G401.6 (cell line): ENCODE measurements at regions not wholly inside any gene's neighbourhood (a gene's known extent, or its start where the extent isn't known, plus 50 kb on each side); places are given as distances from the start of the nearest gene placed in this dataset.
"Not testable (repeated sequence)": the region's sequence is repeated elsewhere in the genome, so short reads cannot be mapped to it uniquely, and the experiment has no call there.

ENCODE experiments used
- FAIRE-seq: peaks from 2 replicates; lab custom pipeline; 2012; peaks lifted over from hg19 to GRCh38; lab: Jason Lieb, UNC

DNA sequence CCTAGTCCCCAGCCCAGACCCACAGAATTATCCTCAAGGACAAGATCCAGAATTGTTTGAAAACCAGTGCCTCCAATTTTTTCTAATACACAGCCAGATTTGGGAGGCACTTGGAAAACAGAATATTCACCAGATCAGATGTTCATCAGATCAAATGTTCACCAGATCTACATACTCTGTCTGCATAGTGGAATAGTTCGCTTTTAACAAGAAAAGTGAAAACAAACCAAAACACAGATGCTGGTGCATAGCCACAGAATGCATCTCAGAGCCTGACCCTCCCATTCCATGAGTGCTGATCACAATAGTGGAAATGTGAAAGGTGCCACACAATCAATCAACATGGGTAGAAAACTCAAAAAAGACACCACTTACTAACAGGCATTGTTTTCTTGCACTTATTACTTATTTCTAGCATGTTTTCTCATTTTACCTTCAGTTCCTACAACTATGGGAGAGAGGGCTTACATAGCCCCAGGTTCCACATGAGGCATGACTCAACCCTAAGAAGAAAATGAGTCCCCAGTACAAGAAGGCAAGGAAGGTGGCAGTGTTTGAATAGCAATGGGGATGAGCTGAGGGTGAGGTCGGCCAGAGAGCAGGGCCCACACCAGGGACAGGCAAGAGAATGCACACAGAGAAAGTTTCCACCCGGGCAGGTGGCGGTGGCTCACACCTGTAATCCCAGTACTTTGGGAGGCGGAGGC lies 432.7 kb upstream of the NFE2L3 start:
- peak; percentile 21 for FAIRE-seq

- FAIRE-seq, result peak; percentile 55
Measured at GRCh38 chr7:25720427-25720826, 431.6 kb upstream of the NFE2L3 start.

DNA sequence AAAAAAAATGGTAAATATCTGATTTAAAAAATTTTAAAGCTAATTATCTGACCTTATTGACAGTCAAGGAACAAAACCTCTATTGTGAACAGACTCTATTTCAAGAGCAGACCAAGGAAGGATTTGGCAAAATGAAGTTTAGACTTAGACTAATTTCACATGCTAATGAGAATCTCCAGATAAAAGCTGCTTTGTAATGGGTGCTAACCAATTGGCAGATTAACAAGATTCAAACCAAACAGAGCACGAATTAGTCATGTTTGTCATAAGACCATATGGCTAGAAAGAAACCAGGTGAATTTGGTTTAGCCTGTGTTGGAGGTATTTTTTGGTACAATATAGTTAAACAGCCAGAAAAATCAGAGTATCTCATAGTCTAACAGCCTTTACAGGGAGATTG lies 429.1 kb upstream of the NFE2L3 start:
- FAIRE-seq, result no peak

DNA sequence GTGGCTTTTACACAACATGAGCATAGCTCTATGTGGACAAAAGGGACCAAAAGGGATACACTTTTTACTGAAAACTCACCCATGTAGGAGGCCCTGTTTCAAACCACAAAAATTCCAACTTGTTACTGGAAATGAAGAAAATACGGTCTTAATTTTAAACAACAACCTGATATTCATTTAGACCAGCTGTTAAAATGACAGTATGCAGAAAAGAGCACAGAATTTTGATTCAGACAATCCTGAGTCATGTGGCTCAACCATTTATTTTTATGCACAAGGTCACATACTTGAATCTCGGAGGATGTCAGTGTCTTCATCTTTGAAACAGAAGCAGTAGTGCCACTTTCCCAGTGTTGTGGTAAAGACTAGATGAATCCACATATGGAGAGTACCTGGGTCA lies 426.5 kb upstream of the NFE2L3 start:
- FAIRE-seq, result no peak

DNA sequence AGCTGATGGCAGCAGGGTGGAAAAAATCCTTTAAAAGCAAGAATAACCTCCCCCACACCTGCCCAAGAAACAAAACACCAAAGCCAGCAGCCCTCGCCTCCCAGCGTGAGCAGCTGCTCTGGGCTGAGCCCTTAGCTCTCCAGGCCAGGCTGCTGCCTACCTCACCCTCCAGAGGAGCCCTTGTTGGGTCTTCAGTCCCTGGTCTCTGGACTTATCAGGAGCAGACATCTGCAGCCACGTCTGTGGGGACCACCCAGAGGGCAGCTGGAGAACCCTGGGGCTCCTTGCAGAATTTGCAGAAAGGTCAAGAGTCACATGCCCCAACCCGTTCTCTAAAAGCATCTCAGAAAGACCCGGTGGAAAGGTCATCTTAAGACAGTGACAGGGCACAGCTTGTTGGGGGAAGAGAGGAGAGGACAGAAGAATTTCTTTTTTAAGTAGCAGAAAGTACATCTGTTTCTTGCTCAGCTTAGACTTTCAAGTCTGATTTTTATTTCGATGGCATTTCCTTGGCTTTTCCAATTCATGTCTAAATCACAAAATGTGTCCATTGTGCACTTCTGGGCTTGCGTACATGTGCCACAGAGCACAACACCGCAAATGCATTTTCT lies 425.7 kb upstream of the NFE2L3 start:
- FAIRE-seq, result no peak

- no peak for FAIRE-seq
Measured at GRCh38 chr7:25726781-25727311, 425.2 kb upstream of the NFE2L3 start.

GRCh38 chr7:25727446-25727845 lies 424.6 kb upstream of the NFE2L3 start:
- FAIRE-seq, result peak; percentile 99

GRCh38 chr7:25727876-25728275 lies 424.1 kb upstream of the NFE2L3 start:
- FAIRE-seq, result no peak

- peak; percentile 100 for FAIRE-seq
Measured at GRCh38 chr7:25731068-25731845, 420.7 kb upstream of the NFE2L3 start.

DNA sequence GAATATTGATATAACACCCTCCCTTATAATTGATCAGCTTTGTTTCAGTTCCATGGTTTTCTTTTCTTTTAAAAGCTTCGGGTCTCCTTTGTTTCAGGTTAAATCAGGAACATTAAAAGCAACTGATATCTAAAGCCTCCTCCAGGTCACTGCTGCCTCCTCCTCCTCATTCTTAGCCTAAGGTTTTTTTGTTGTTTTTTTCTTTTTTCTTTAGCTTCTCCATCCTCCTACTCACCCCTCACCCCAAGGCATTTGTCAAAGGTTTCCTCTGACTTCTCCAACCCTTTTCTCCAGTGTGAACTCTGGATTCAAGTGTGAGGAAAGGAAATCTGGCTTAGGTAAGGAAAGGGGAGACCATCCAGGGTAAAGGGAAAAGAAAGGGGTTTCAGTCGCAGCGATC lies 420.2 kb upstream of the NFE2L3 start:
- no peak for FAIRE-seq

DNA sequence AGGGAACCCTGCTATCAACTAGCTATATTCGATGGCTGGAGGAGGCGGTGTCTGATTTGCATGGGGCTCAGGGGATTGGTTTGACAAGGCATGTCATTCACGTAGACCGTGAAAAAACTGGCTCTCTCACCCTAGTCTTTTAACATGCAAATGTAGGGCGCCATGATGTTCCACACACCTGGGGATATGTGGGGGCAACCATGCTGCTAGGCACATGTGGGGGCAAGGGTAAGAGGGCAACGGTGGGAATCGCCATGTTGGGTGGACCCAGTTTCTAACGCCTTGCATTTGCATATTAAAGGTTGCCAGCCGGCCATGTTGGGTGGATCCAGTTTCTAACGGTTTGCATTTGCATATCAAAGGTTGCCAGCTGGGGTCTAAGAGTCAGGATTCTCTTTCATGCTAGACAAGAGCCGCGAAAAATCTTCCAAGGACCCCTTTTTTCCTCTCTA lies 419.2 kb upstream of the NFE2L3 start:
- FAIRE-seq, result no peak

- FAIRE-seq, result no peak
Measured at GRCh38 chr7:25735674-25736242, 416.2 kb upstream of the NFE2L3 start.

- FAIRE-seq, result no peak
Measured at GRCh38 chr7:25738528-25738927, 413.5 kb upstream of the NFE2L3 start.

- no peak for FAIRE-seq
Measured at GRCh38 chr7:25739143-25739542, 412.9 kb upstream of the NFE2L3 start.

DNA sequence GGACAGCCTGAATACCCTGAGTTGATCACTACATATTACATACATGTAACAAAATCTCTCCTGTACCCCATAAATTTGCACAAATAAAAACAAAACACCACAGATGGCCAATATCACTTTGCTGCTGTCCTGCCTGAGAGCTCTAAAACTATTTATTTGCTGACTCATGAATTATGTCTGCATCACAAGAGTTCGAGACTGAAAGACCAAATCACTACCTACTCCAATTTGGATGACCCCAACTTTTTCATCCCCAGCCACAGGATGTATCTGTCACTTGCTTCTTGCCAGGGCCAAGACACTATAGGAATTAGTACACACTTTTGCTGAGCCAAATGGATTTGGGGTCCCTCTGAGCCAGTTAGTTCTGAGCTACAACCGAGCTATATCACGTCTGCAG lies 409.7 kb upstream of the NFE2L3 start:
- FAIRE-seq, result no peak

- not testable (repeated sequence) for FAIRE-seq
Measured at GRCh38 chr7:25743670-25744451, 408.1 kb upstream of the NFE2L3 start.

DNA sequence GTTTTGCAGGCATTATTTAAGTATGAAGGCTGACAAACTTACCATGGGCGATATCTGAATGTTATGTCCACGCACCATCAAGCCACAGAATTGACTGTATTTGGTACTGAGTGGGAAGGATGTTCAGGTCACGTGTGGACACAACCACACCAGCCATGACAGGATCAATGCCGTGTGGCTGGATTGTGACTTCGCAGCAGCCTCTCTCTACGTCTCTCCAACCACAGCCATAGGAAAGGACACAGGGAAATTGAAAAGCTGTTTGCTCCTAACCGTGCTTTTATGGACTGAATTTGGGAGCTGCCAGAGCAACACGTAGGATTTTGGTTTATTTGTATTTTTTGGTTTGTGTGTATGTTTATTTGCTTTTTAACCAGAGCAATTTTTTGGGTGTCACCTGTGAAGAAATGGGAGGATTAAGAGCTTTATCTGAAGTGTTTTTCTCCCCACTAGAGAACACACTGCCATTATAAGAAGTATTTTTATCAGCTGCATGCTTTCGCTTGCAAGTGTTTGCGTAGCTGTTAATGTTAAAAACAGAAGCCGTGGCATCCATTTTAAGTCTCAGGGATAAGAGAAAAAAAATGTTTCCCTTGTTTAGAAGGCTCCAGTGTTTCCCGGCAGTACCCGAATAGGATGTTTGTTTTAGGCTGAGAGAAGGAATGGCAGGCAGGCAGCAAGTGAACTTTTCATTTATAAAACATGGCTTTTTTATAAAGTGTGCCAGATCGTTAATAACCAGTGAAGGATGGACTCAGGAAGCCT lies 401.1 kb upstream of the NFE2L3 start:
- FAIRE-seq, result peak; percentile 13

DNA sequence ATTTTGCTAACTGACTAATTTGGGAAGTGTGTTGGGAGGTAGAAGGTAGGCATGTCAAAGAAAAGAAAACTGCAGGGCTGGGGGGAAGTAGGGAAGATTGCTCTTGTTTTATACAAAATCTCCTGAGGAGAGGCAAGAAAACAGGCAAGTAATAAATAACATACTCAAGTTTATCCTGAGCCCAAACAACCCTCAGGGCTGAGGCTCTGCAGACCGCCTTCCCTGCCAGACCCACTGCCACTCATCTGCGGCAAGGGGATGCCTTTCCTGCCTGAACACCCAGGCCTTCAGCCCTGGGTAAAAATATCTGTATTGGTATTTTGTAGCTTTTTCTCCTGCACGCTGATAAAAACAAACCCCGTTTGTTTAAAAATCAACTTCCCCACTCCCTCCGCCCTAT lies 399.8 kb upstream of the NFE2L3 start:
- FAIRE-seq, result no peak

DNA sequence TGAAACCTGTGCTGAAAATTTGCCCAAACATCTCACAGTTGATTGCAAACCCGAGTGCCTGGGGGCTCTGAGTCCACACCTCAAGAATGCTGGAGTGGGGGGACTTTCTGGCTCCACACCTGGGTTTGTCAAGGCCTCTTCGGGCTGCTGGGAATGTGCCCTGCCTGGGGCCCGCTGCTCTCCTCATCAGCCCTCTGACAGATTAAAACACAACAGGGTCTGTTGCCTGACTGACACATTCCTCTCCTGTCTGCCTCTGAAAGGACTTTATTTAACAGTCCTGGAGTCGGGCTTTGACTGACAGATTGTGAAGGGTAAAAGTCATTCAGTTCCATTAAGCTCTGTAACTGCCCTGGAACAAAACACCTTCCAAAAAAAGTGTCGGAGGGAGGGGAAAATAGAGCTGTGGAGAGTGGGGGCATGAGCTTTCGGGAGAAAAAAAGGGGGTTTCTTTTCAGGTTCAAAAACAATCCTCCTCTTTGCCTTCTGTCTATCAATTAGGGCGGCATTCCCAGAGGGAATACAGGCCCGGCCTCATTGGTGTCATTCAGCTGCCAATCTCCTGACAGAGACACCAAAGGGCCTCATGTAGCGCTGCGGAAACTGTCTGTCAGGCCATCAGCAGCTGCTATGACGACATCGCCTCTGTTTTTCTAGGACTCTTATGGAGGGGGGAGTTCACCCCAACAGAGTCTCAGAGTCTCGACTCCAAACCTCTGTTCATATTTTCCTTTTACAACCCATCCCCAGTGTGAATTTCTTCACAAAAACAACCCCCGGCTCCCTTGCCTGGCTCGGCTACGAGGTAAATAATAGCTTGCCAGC lies 398.8 kb upstream of the NFE2L3 start:
- FAIRE-seq, result peak; percentile 100

DNA sequence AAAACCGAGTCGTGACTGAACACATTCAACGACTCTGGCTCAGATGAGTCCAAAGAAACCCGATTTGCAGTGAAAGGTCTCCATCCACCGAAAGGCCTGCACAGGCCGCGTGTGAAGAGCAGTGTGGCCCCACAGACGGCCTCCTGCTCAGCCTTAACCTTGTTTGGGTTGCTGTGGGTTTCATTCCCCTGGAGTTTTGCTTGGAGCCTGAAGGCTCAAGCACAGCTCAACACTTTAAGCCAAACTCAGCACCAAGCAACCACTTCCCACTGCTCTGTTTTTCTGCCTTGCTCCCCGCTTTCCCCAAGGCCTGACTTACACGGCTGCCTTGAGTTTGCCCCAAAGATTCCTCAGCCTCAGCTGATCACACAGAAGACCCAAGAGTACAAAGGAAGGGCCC lies 398.2 kb upstream of the NFE2L3 start:
- no peak for FAIRE-seq
